ENCODE measurements at regions not wholly inside any gene's neighbourhood (a gene's known extent, or its start where the extent isn't known, plus 50 kb on each side); places are given as distances from the start of the nearest gene placed in this dataset.
"Not testable (repeated sequence)": the region's sequence is repeated elsewhere in the genome, so short reads cannot be mapped to it uniquely, and the experiment has no call there.

- no peak for DNase-seq
These were observed 129.4 kb upstream of the BASP1 start for GRCh38 chr5:17088051-17088450.

- DNase-seq: no peak
These were observed 128.4 kb upstream of the BASP1 start for GRCh38 chr5:17089001-17089400.

GRCh38 chr5:17089690-17090089 lies 127.7 kb upstream of the BASP1 start:
- no peak for DNase-seq

- no peak for DNase-seq
These were observed 126.6 kb upstream of the BASP1 start for GRCh38 chr5:17090839-17091238.

DNA sequence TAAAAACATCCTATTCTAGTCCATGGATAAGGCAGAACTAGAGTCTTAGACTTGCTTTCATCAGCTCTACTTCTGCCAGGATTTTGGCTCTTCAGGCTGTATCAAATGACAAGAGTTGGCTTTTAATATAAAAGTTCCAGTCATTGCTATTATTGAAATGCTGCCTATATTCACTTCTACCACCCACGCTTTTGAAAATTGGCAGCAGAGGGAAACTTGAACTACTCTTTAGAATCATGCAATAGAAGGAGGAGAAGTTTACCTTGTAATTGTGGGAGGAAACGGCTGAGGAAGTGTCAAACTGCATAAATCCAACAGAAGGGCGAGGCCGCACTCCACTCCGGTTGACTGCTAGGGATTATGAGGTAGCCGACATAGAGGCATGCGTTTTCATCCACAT lies 122.6 kb upstream of the BASP1 start:
- no peak for DNase-seq

- DNase-seq: no peak
These were observed 120.3 kb upstream of the BASP1 start for GRCh38 chr5:17096952-17097695.

- no peak for DNase-seq
These were observed 117.5 kb upstream of the BASP1 start for GRCh38 chr5:17099946-17100345.

DNA sequence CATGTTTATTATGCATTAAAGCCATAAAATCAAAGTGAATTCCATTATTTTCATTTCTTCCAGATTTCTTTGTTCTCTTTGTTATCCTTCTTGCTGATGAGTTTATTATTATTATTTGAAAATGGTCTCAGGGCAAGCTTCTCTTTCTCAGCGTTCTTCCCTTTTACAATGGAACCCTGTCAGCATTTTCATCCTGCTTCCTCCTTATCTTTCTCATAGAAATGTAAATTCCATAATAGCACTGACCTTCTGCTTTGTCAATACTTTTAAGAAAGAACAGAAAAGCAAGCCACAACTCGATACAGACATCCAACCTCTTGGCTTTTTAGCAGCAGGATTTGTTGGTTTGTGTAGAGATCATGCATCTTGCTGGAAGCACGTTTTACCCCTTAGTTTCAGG lies 114.0 kb upstream of the BASP1 start:
- no peak for DNase-seq

- DNase-seq: no peak
These were observed 111.5 kb upstream of the BASP1 start for GRCh38 chr5:17105744-17106418.

- DNase-seq: no peak
These were observed 110.9 kb upstream of the BASP1 start for GRCh38 chr5:17106521-17106920.

DNA sequence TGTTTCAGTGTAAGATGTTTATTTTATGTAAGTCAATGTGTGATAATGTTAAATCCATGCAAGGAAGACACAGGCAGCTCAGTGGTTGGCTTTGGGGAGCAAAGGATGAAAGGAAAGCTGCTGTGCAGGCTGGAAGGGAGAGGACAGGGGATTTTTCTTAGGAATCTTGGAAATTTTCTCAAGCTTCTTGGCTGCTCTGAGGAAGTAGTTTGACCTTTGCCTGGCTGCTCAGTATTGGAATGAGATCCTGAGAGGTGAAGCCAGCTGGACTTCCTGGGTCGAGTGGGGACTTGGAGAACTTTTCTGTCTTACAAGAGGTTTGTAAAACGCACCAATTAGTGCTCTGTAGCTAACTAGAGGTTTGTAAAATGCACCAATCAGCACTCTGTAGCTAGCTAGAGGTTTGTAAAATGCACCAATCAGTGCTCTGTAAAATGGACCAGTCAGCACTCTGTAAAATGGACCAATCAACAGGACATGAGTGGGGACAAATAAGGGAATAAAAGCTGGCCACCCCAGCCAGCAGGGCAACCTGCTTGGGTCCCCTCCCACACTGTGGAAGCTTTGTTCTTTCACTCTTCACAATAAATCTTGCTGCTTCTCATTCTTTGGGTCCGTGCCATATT lies 105.2 kb upstream of the BASP1 start:
- not testable (repeated sequence) for DNase-seq

DNA sequence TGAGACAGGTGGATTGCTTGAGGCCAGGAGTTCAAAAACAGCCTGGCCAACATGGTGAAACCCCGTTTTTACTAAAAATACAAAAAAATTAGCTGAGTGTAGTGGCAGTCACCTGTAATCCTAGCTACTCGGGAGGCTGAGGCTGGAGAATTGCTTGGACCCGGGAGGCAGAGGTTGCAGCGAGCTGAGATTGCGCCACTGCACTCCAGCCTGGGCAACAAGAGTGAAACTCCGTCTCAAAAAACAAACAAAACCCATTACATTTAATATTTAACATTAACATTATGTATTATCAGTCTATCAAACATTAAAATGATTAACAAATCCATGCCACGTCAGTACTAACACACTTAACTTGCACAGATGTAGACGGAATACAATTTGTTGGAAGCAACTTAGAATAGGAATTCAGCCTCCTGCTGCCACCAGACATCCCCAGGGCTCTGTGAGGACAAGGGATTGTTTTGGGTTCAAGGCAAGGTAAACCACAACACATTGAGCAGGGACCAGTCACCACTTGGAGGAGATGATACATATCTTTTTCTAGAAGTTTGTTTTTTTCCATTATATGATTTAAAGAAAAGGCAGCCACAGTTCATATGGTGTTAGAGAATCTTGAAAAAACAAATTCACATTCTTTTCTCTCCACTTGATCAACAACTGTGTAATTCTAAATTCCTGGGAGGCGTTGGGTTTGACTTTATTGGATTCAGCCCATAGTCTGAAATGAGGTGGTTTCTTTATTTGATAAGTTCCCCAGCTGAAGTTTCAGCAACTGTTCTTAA lies 104.1 kb upstream of the BASP1 start:
- DNase-seq: no peak

DNA sequence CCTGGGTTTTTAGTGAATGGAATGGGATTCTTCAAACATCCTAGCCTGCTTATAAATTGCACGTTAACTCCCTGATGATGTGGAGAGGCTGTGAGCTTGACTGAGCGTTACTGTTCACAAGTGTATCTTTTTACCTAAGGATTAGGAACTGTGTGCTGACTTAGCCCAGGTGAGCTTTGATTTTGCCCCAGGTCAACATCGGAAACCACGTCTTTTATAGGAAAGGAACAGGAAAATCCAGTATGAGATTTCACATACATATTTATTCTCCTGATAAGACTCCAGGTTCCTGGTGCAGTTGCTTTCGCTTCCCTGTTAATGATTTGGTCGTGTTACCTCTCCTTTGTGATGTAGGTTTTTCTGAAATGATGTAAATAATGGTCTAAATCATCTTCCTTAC lies 103.2 kb upstream of the BASP1 start:
- no peak for DNase-seq

GRCh38 chr5:17114715-17115599 lies 102.5 kb upstream of the BASP1 start:
- DNase-seq: no peak

GRCh38 chr5:17115855-17116254 lies 101.6 kb upstream of the BASP1 start:
- no peak for DNase-seq

GRCh38 chr5:17118631-17119030 lies 98.8 kb upstream of the BASP1 start:
- DNase-seq: peak; percentile 17 to 24

DNA sequence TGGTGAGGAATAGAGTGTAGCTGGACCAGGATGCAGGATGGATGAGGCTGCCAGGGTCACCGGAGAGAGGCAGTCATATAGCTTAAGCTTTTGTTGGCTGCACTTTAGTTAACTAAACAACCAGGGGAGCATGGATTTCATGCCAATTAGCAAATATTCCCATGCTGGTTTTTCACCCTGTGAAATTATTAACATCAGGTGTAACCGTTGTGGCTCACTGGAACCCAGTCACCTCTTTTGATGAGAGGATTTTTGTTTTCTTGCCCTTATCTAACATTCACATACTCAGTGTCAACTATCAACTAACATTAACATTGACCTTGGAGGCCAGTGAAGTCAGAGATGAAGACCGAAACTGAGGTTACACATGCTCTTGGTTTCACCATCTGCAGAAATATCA lies 97.2 kb upstream of the BASP1 start:
- no peak for DNase-seq

DNA sequence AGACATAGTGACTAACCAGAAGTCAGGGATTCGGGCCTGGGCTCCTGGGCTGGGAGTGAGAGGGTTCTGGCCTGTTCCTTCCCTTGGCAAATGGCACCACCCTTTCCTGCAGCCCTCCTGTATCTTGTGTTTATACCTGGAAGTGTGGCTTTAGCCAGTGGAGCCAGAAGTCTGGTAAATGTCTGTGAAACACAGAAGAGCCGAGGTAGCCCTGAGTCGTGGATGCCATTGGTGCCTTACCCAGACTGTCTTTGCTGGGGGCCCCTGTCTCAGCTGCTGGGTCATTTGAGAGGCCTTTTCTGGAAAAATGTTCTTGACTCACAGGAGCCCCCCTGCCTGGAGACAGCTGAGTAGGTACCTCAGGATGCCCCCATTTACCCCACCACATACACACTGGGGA lies 95.7 kb upstream of the BASP1 start:
- no peak for DNase-seq

GRCh38 chr5:17123010-17123409 lies 94.4 kb upstream of the BASP1 start:
- DNase-seq: no peak

DNA sequence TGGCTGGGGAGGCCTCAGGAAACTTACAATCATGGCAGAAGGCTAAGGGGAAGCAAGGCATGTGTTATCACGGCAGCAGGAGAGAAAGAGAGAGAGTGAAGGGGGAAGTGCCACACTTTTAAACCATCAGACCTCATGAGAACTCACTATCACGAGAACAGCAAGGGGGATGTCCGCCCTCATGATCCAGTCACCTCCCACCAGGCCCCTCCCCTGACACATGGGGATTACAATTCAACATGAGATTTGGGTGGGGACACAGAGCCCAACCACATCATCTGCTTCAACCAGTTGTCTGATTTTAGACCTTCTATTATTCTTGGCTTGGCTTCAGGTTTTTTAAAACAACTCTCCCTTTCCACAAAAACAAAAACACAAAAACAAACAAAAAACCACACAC lies 93.7 kb upstream of the BASP1 start:
- DNase-seq: not testable (repeated sequence)

DNA sequence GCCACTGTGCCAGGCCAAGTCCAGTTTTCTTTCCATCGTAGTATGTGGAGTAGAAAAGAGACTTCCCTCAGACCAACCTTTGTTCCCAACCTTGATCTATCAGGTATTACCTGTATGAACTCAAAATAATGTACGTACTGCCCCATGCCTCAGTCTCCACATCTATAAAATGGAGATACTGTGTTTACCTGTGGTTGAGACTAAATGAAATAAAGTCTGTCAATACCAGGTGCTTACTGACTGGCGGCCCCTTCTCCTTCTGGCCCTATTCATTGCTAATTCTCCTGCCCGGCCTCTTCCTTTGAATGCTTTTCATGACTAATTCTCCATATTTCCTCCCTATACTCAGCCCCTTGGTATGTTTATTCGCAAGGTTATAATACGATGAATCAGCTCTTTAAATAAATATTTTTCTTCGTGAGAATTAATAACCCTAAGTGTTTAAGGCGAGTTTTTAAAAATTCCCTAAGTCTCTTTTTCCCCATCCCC lies 89.6 kb upstream of the BASP1 start:
- DNase-seq: no peak
